ENCODE measurements at regions not wholly inside any gene's neighbourhood (a gene's known extent, or its start where the extent isn't known, plus 50 kb on each side); places are given as distances from the start of the nearest gene placed in this dataset.
"Not testable (repeated sequence)": the region's sequence is repeated elsewhere in the genome, so short reads cannot be mapped to it uniquely, and the experiment has no call there.

- Mint-ChIP-seq H3K9me3 (no peaks in the 10 kb centered on the region), H3K27me3 (ENCODE audit: insufficient read depth) (no peaks in the 10 kb centered on the region), H3K27ac (no peak overlapping the region), H3K36me3 (ENCODE audit: low read depth) (no peaks in the 10 kb centered on the region), H3K4me1 (ENCODE audit: low read depth) (no peaks in the 10 kb centered on the region), H3K4me3 (no peak overlapping the region)
- intact Hi-C loops (cut with micrococcal nuclease): no loop called here
- no peak for DNase-seq (ENCODE audit: low spot score)
Observed at GRCh38 chr6:50555982-50556381, 157.3 kb upstream of the TFAP2D start.

- Mint-ChIP-seq H3K4me3 (no peak overlapping the region), H3K36me3 (ENCODE audit: low read depth) (no peaks in the 10 kb centered on the region), H3K4me1 (ENCODE audit: low read depth) (no peaks in the 10 kb centered on the region), H3K27me3 (ENCODE audit: insufficient read depth) (no peaks in the 10 kb centered on the region), H3K9me3 (peaks cover 2% of the 10 kb centered on the region), H3K27ac (no peak overlapping the region)
- intact Hi-C loops (cut with micrococcal nuclease): no loop called here
- no peak for DNase-seq (ENCODE audit: low spot score)
Observed at GRCh38 chr6:50565004-50565403, 148.3 kb upstream of the TFAP2D start.

GRCh38 chr6:50571230-50571629, 142.1 kb upstream of the TFAP2D start:
- DNase-seq (ENCODE audit: low spot score); H3K4me1 Mint-ChIP-seq (ENCODE audit: low read depth); intact Hi-C loops (cut with micrococcal nuclease); H3K4me3 Mint-ChIP-seq; H3K27me3 Mint-ChIP-seq (ENCODE audit: insufficient read depth); H3K27ac Mint-ChIP-seq; H3K36me3 Mint-ChIP-seq (ENCODE audit: low read depth); H3K9me3 Mint-ChIP-seq: not testable (repeated sequence)

DNA sequence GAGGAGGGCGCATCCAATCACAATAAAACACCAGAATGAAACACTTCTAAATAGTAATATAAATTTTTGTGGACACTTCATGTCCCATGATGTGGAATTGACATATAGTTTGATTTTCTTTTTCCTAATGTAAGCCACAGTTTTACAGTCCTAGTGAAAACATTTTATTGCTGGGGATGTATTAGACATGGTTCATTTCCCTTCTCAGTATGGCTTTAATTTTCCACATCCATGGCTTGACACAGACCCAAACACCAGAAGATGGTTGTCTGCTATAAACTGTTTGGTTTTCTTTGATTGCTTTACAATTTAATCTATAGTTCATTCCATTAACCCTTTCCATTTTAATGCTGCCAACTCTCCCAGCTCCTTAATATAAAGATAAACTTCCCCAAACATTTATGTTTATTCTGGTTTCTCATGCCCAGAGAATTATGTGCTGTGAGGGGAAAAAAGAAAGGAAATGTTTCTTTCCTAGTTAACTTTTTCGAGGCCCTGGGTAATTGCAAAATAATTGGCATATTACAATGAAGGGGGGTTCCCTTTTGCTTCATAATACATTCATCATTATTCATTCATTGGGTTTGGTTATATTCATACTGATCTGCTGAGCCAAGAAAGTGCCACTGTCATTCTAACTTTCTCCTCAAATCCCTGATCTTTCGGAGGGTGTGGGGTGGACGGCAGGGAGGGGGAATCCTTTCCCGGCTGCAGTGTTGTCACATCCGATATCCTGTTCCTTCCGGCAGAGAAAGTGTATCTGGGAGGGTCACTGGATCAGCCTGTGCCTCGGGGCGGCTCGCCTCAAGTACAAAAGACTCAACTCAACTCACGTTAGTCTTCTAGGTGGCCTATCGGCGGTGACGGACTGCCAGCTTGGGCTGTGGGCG, 127.6 kb upstream of the TFAP2D start:
- Mint-ChIP-seq H3K27me3 (ENCODE audit: insufficient read depth) (no peaks in the 10 kb centered on the region), H3K27ac (no peak overlapping the region), H3K9me3 (no peaks in the 10 kb centered on the region), H3K36me3 (ENCODE audit: low read depth) (no peaks in the 10 kb centered on the region), H3K4me3 (no peak overlapping the region), H3K4me1 (ENCODE audit: low read depth) (no peaks in the 10 kb centered on the region)
- no peak for DNase-seq (ENCODE audit: low spot score)
- intact Hi-C loops (cut with micrococcal nuclease): no loop called here

GRCh38 chr6:50586331-50586675, 127.0 kb upstream of the TFAP2D start:
- Mint-ChIP-seq H3K9me3 (no peaks in the 10 kb centered on the region), H3K27ac (no peak overlapping the region), H3K4me3 (no peak overlapping the region), H3K36me3 (ENCODE audit: low read depth) (no peaks in the 10 kb centered on the region), H3K4me1 (ENCODE audit: low read depth) (no peaks in the 10 kb centered on the region), H3K27me3 (ENCODE audit: insufficient read depth) (no peaks in the 10 kb centered on the region)
- no peak for DNase-seq (ENCODE audit: low spot score)
- intact Hi-C loops (cut with micrococcal nuclease): no loop called here

GRCh38 chr6:50589751-50590470, 123.4 kb upstream of the TFAP2D start:
- Mint-ChIP-seq H3K4me3 (no peak overlapping the region), H3K27ac (no peak overlapping the region), H3K9me3 (no peaks in the 10 kb centered on the region), H3K36me3 (ENCODE audit: low read depth) (no peaks in the 10 kb centered on the region), H3K27me3 (ENCODE audit: insufficient read depth) (no peaks in the 10 kb centered on the region), H3K4me1 (ENCODE audit: low read depth) (no peaks in the 10 kb centered on the region)
- no peak for DNase-seq (ENCODE audit: low spot score)
- intact Hi-C loops (cut with micrococcal nuclease): no loop called here

DNA sequence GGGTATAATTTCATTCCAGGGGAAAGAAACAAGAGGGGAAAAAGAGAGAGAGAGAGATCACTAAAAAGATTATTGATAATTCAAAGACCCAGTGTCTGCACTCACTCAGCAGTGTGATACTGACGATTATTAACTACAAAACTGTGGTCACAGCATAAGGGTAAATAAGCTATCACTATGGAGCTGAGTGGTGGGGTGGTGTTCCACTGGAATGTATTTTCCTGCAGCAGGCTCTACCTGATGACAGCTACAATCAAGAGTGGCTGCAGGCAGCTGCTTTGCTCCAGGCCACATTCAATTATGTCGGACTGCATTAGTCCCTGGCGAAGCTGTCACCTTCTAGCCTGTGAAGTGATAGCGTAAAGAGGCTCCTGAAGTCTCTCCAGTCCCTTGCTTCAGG, 122.2 kb upstream of the TFAP2D start:
- intact Hi-C loops (cut with micrococcal nuclease): no loop called here
- Mint-ChIP-seq H3K4me3 (no peak overlapping the region), H3K9me3 (no peaks in the 10 kb centered on the region), H3K4me1 (ENCODE audit: low read depth) (no peaks in the 10 kb centered on the region), H3K27ac (no peak overlapping the region), H3K36me3 (ENCODE audit: low read depth) (no peaks in the 10 kb centered on the region), H3K27me3 (ENCODE audit: insufficient read depth) (no peaks in the 10 kb centered on the region)
- no peak for DNase-seq (ENCODE audit: low spot score)

DNA sequence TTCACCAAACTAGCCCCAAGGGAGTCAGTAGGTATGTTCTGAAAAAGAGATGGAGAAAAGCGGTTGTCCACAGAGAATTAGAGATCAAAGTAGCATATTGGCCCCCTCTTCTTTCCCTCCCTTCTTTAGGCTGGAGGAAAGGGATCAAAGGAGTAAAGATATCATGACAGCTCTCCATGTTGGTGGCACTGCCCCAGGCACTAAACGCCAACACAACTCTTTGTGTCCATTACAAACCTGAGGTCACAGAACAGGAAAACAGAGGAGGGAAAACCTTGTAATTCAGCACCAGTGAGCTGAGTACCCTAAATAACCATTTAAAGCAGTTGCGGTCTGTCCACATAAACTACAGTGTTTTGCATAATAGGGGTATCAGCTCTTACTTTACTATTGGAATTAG, 113.0 kb upstream of the TFAP2D start:
- Mint-ChIP-seq H3K4me1 (ENCODE audit: low read depth) (no peaks in the 10 kb centered on the region), H3K27ac (no peak overlapping the region), H3K9me3 (no peaks in the 10 kb centered on the region), H3K27me3 (ENCODE audit: insufficient read depth) (no peaks in the 10 kb centered on the region), H3K36me3 (ENCODE audit: low read depth) (no peaks in the 10 kb centered on the region), H3K4me3 (no peak overlapping the region)
- DNase-seq (ENCODE audit: low spot score): no peak
- intact Hi-C loops (cut with micrococcal nuclease): no loop called here

DNA sequence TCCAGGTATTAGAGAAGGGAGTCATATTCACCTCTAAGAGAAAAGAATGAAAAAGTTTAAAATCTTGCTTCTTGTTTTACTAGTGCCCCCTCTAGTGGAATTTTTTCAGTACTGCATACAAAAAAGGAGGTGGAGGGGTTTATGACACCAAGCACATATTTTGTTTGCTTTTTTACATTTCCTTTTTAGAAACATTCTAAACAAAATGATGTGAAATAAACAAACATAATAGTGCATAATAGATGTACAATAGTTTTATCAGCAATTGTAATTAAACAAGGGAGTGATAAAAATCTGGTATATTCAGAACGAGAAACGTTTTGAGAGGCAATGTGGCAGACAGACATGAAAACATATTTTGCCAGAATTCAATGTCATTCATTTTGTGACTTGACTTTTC, 111.0 kb upstream of the TFAP2D start:
- Mint-ChIP-seq H3K27me3 (ENCODE audit: insufficient read depth) (no peaks in the 10 kb centered on the region), H3K36me3 (ENCODE audit: low read depth) (no peaks in the 10 kb centered on the region), H3K27ac (no peak overlapping the region), H3K4me3 (no peak overlapping the region), H3K9me3 (no peaks in the 10 kb centered on the region), H3K4me1 (ENCODE audit: low read depth) (no peaks in the 10 kb centered on the region)
- intact Hi-C loops (cut with micrococcal nuclease): loop anchor here (1.0 kb wide), 1 partner anchor 473 kb away; no protein-coding TSS in a partner anchor
- DNase-seq (ENCODE audit: low spot score): no peak

GRCh38 chr6:50608421-50608820, 104.9 kb upstream of the TFAP2D start:
- Mint-ChIP-seq H3K9me3 (no peaks in the 10 kb centered on the region), H3K27ac (no peak overlapping the region), H3K4me3 (no peak overlapping the region), H3K36me3 (ENCODE audit: low read depth) (no peaks in the 10 kb centered on the region), H3K27me3 (ENCODE audit: insufficient read depth) (no peaks in the 10 kb centered on the region), H3K4me1 (ENCODE audit: low read depth) (no peaks in the 10 kb centered on the region)
- intact Hi-C loops (cut with micrococcal nuclease): no loop called here
- no peak for DNase-seq (ENCODE audit: low spot score)

DNA sequence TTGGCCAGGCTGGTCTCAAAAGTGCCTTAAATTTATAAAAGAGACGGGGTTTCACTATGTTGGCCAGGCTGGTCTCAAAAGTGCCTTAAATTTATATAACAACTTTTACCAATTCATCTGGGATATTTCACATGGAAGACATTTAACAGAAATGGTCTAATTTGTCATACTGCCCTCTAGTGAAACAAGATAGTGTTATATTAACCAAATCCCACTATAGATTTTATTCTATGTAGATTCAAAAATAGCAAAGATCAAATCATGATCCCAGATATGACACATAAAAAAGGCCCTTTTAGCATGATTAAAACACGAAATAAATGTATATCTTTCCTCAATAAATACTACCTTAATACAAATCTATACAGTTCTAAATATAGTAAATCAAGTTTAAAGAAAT, 102.8 kb upstream of the TFAP2D start:
- Mint-ChIP-seq H3K27ac (no peak overlapping the region), H3K27me3 (ENCODE audit: insufficient read depth) (no peaks in the 10 kb centered on the region), H3K4me3 (no peak overlapping the region), H3K4me1 (ENCODE audit: low read depth) (no peaks in the 10 kb centered on the region), H3K36me3 (ENCODE audit: low read depth) (no peaks in the 10 kb centered on the region), H3K9me3 (no peaks in the 10 kb centered on the region)
- no peak for DNase-seq (ENCODE audit: low spot score)
- intact Hi-C loops (cut with micrococcal nuclease): no loop called here

DNA sequence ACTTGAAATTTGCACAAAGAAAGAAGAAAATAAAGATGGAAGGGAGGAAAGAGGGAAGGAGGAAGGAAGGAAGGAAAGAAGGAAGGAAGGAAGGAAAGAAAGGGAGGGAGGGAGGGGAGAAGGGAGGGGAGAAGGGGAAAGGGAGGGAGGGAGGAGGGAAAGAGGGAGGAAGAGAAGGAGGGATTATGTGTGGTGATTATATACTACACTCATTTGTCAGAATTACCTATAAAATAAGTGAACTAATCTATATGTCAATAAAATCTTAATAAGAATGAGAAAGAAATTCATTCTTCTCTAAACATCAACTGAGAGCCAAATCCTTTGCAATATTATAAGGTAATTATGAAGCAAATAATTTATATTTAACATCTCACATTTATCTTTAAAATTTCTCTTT, 77.9 kb upstream of the TFAP2D start:
- intact Hi-C loops (cut with micrococcal nuclease): no loop called here
- H3K9me3 Mint-ChIP-seq: peaks cover 4% of the 10 kb centered on the region

DNA sequence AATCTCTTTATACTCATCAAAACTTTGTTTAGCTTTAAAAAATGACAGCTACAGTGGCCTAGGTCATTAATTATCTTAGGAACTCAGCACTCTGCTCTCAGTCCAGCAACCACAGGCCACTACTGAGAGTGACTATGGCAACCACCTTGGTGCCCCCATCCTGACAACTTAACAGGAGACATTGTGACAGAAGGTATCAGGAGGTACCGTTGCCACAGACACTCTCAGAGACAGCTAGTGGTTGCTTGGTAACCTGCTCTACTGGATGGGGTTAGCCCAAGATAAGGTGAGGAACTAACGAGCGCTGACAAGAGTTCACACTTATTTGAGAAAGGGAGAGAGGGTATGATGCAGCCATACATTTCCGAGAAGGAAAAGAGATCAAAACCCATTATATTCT, 76.1 kb upstream of the TFAP2D start:
- H3K27ac Mint-ChIP-seq: no peak overlapping the region
- no peaks in the 10 kb centered on the region for H3K27me3 Mint-ChIP-seq (ENCODE audit: insufficient read depth)
- no peaks in the 10 kb centered on the region for H3K4me1 Mint-ChIP-seq (ENCODE audit: low read depth)
- no peaks in the 10 kb centered on the region for H3K36me3 Mint-ChIP-seq (ENCODE audit: low read depth)
- H3K4me3 Mint-ChIP-seq: no peak overlapping the region
- intact Hi-C loops (cut with micrococcal nuclease): no loop called here
- no peaks in the 10 kb centered on the region for H3K9me3 Mint-ChIP-seq
- no peak for DNase-seq (ENCODE audit: low spot score)

More for the DNA sequence above, 77.9 kb upstream of the TFAP2D start:
- Mint-ChIP-seq H3K36me3 (ENCODE audit: low read depth) (no peaks in the 10 kb centered on the region), H3K4me3 (no peak overlapping the region), H3K4me1 (ENCODE audit: low read depth) (no peaks in the 10 kb centered on the region), H3K27me3 (ENCODE audit: insufficient read depth) (no peaks in the 10 kb centered on the region), H3K27ac (no peak overlapping the region)
- no peak for DNase-seq (ENCODE audit: low spot score)

Data from activated T-helper 1 cell treated with anti-CD3 and anti-CD28 coated beads, Interleukin-12 subunit alpha, Interleukin-12 subunit beta, Interleukin-2, Interleukin-4 antibody, amounts not matched to agents 30 ng/mL and 10 ng/mL and 1 ng/mL, durations not matched to agents 14 hours and 24 hours and 36 hours (primary cell).